CD4-positive, alpha-beta T cell (primary cell): ENCODE measurements at regions not wholly inside any gene's neighbourhood (a gene's known extent, or its start where the extent isn't known, plus 50 kb on each side); places are given as distances from the start of the nearest gene placed in this dataset.

Source experiments
- ATAC-seq: fragments of 200-7000 bp; cut with Tn5 transposase; one replicate; pipeline ENCODE4 v1.10.0; 2022; ENCODE audit warnings: mild to moderate bottlenecking; ENCODE audit not compliant: poor library complexity
- CTCF ChIA-PET: fragments of 350-600 bp; sonication (Branson Sonifier 250); formaldehyde crosslinking; loops from one replicate; lab custom pipeline; 2021; ENCODE audit warnings: antibody characterized with exemption, inconsistent platforms; lab: Charles Lee
- POLR2A ChIA-PET: fragments of 350-600 bp; sonication (Branson Sonifier 250); formaldehyde crosslinking; loops from one replicate; lab custom pipeline; 2021; ENCODE audit warnings: antibody characterized with exemption, inconsistent platforms; lab: Charles Lee
- DNase-seq, 14 experiments: peaks; one replicate each; pipeline ENCODE4 v3.0.0-alpha.2; 2013 to 2020; ENCODE audit warnings: mixed read lengths in 2 of 14
- H3K27ac ChIP-seq, 2 donors: one replicate each; pipeline versions ENCODE4 v1.5.1 to v1.7.0; 2013; ENCODE audit warnings: low read length in 2 of 2, low read depth in 1 of 2, mild to moderate bottlenecking in 1 of 2
- H3K27me3 ChIP-seq, 2 experiments: 1 replicate in 1 of 2; 2 replicates in 1 of 2; pipeline versions ENCODE4 v1.6.1 to v1.7.0; 2013; ENCODE audit warnings: low read length in 2 of 2, control low read depth in 1 of 2, mild to moderate bottlenecking in 1 of 2, moderate library complexity in 1 of 2; ENCODE audit not compliant: insufficient read depth in 2 of 2, control insufficient read depth in 1 of 2
- H3K36me3 ChIP-seq: one replicate; pipeline ENCODE4 v1.6.1; 2013; ENCODE audit warnings: low read length, control low read depth; ENCODE audit not compliant: insufficient read depth
- H3K4me1 ChIP-seq: one replicate; pipeline ENCODE4 v1.6.1; 2013; ENCODE audit warnings: low read length, control low read depth; ENCODE audit not compliant: insufficient read depth
- H3K4me3 ChIP-seq: one replicate; pipeline ENCODE4 v1.5.1; 2013; ENCODE audit warnings: mild to moderate bottlenecking, low read length, moderate library complexity
- H3K9me3 ChIP-seq, 2 experiments: 1 replicate in 1 of 2; 2 replicates in 1 of 2; pipeline versions ENCODE4 v1.6.1 to v1.7.0; 2013; ENCODE audit warnings: low read length in 2 of 2, mild to moderate bottlenecking in 2 of 2, control low read depth in 1 of 2, moderate library complexity in 1 of 2; ENCODE audit not compliant: control insufficient read depth in 1 of 2, insufficient read depth in 1 of 2
- H3K27ac Mint-ChIP-seq: one replicate; pipeline ENCODE4 v1.8.0; 2020; ENCODE audit warnings: mixed read lengths
- H3K27me3 Mint-ChIP-seq: one replicate; pipeline ENCODE4 v1.8.0; 2021; ENCODE audit warnings: mixed read lengths
- H3K36me3 Mint-ChIP-seq: one replicate; pipeline ENCODE4 v1.8.0; 2021; ENCODE audit warnings: low read depth, mixed read lengths
- H3K4me1 Mint-ChIP-seq: one replicate; pipeline ENCODE4 v1.8.0; 2021; ENCODE audit warnings: low read depth, mixed read lengths
- H3K4me3 Mint-ChIP-seq: one replicate; pipeline ENCODE4 v1.8.0; 2020; ENCODE audit warnings: mild to moderate bottlenecking, mixed read lengths
- H3K9me3 Mint-ChIP-seq: one replicate; pipeline ENCODE4 v1.8.0; 2020; ENCODE audit warnings: mixed read lengths
- CTCF ChIP-seq: fragments of 200-600 bp; IDR thresholded peaks from one replicate; pipeline ENCODE4 v1.8.0; 2022; ENCODE audit warnings: antibody characterized with exemption, mild to moderate bottlenecking
- intact Hi-C, 2 experiments: fragments of 100-400 bp; cut with DNase I in 1 of 2; cut with micrococcal nuclease in 1 of 2; formaldehyde crosslinking; loops; one replicate each; pipeline versions ENCODE4 v1.15.1 to v1.9.0; 2023 to 2025; cut with DNase I, micrococcal nuclease

- ATAC-seq (no peak), DNase-seq (no peak)
- no peaks in the 10 kb centered on the region for H3K27me3 Mint-ChIP-seq
- no peaks in the 10 kb centered on the region for H3K9me3 Mint-ChIP-seq
- TF ChIP-seq CTCF: no peak
- H3K4me3 Mint-ChIP-seq: no peak overlapping the region
- H3K27ac Mint-ChIP-seq: no peak overlapping the region
- ChIA-PET CTCF (no interaction called here), POLR2A (no interaction called here)
- Histone ChIP-seq H3K4me1 (no peaks in the 10 kb centered on the region), H3K4me3 (no peak overlapping the region), H3K27me3 (no peaks in the 10 kb centered on the region), H3K9me3 (no peaks in the 10 kb centered on the region), H3K36me3 (no peaks in the 10 kb centered on the region), H3K27ac (no peak overlapping the region)
- H3K4me1 Mint-ChIP-seq: no peaks in the 10 kb centered on the region
- intact Hi-C loops: no loop called here
- H3K36me3 Mint-ChIP-seq: no peaks in the 10 kb centered on the region
Observed at GRCh38 chr4:10773656-10774055, 89.1 kb upstream of the CLNK start.

- H3K4me1 ChIP-seq: no peaks in the 10 kb centered on the region
- H3K36me3 Mint-ChIP-seq: no peaks in the 10 kb centered on the region
- H3K27me3 Mint-ChIP-seq: no peaks in the 10 kb centered on the region
- no peaks in the 10 kb centered on the region for H3K9me3 Mint-ChIP-seq
- DNase-seq (no peak), ATAC-seq (no peak)
- H3K27ac Mint-ChIP-seq: no peak overlapping the region
- no peak overlapping the region for H3K27ac ChIP-seq
- no peak for TF ChIP-seq CTCF
- H3K4me1 Mint-ChIP-seq: no peaks in the 10 kb centered on the region
- intact Hi-C loops: no loop called here
- ChIA-PET CTCF (no interaction called here), POLR2A (no interaction called here)
- no peaks in the 10 kb centered on the region for H3K9me3 ChIP-seq
- H3K36me3 ChIP-seq: no peaks in the 10 kb centered on the region
- no peak overlapping the region for H3K4me3 ChIP-seq
- no peak overlapping the region for H3K4me3 Mint-ChIP-seq
- H3K27me3 ChIP-seq: no peaks in the 10 kb centered on the region
Observed at GRCh38 chr4:10773010-10773409, 88.4 kb upstream of the CLNK start.

GRCh38 chr4:10765386-10765785 lies 80.8 kb upstream of the CLNK start:
- Histone ChIP-seq H3K36me3 (no peaks in the 10 kb centered on the region), H3K27me3 (no peaks in the 10 kb centered on the region), H3K4me1 (no peaks in the 10 kb centered on the region), H3K4me3 (no peak overlapping the region), H3K27ac (no peak overlapping the region), H3K9me3 (no peaks in the 10 kb centered on the region)
- DNase-seq (no peak), ATAC-seq (no peak)
- CTCF ChIA-PET: no interaction called here
- H3K27ac Mint-ChIP-seq: no peak overlapping the region
- no peaks in the 10 kb centered on the region for H3K27me3 Mint-ChIP-seq
- no peak for TF ChIP-seq CTCF
- H3K4me1 Mint-ChIP-seq: no peaks in the 10 kb centered on the region
- intact Hi-C loops: no loop called here
- POLR2A ChIA-PET: no interaction called here
- H3K9me3 Mint-ChIP-seq: peaks cover 5% of the 10 kb centered on the region
- no peak overlapping the region for H3K4me3 Mint-ChIP-seq
- H3K36me3 Mint-ChIP-seq: no peaks in the 10 kb centered on the region
